ENCODE measurements at regions not wholly inside any gene's neighbourhood (a gene's known extent, or its start where the extent isn't known, plus 50 kb on each side); places are given as distances from the start of the nearest gene placed in this dataset.

- no peak for DNase-seq
Observed at GRCh38 chr1:191592907-191593306, 565.4 kb upstream of the RGS18 start.

- no peak for DNase-seq
Observed at GRCh38 chr1:191595170-191595569, 563.1 kb upstream of the RGS18 start.

- peak; percentile 47 for DNase-seq
Observed at GRCh38 chr1:191608367-191608766, 549.9 kb upstream of the RGS18 start.

GRCh38 chr1:191609305-191609704 is 549.0 kb upstream of the RGS18 start:
- DNase-seq: no peak

- no peak for DNase-seq
Observed at GRCh38 chr1:191615101-191615821, 543.0 kb upstream of the RGS18 start.

GRCh38 chr1:191618181-191618580 is 540.1 kb upstream of the RGS18 start:
- DNase-seq: no peak

GRCh38 chr1:191620883-191621282 is 537.4 kb upstream of the RGS18 start:
- DNase-seq: no peak

- no peak for DNase-seq
Observed at GRCh38 chr1:191624044-191624443, 534.2 kb upstream of the RGS18 start.

- no peak for DNase-seq
Observed at GRCh38 chr1:191629836-191630235, 528.4 kb upstream of the RGS18 start.

- DNase-seq: no peak
Observed at GRCh38 chr1:191634801-191635508, 523.3 kb upstream of the RGS18 start.

- no peak for DNase-seq
Observed at GRCh38 chr1:191636345-191636744, 521.9 kb upstream of the RGS18 start.

GRCh38 chr1:191641420-191642260 is 516.6 kb upstream of the RGS18 start:
- no peak for DNase-seq

- DNase-seq: no peak
Observed at GRCh38 chr1:191643060-191643459, 515.2 kb upstream of the RGS18 start.

GRCh38 chr1:191648939-191649338 is 509.3 kb upstream of the RGS18 start:
- no peak for DNase-seq

- no peak for DNase-seq
Observed at GRCh38 chr1:191662051-191662450, 496.2 kb upstream of the RGS18 start.

- DNase-seq: no peak
Observed at GRCh38 chr1:191662746-191663145, 495.5 kb upstream of the RGS18 start.

GRCh38 chr1:191668525-191668924 is 489.7 kb upstream of the RGS18 start:
- no peak for DNase-seq

- no peak for DNase-seq
Observed at GRCh38 chr1:191669629-191670028, 488.6 kb upstream of the RGS18 start.

- no peak for DNase-seq
Observed at GRCh38 chr1:191671236-191671635, 487.0 kb upstream of the RGS18 start.

GRCh38 chr1:191674626-191675179 is 483.6 kb upstream of the RGS18 start:
- no peak for DNase-seq

GRCh38 chr1:191675856-191676783 is 482.1 kb upstream of the RGS18 start:
- no peak for DNase-seq

- DNase-seq: no peak
Observed at GRCh38 chr1:191685669-191686068, 472.6 kb upstream of the RGS18 start.

All from DMS153 (cell line).